HG03039 (cell line): ENCODE measurements at regions not wholly inside any gene's neighbourhood (a gene's known extent, or its start where the extent isn't known, plus 50 kb on each side); places are given as distances from the start of the nearest gene placed in this dataset.

ENCODE experiments used
- ATAC-seq: cut with Tn5 transposase; IDR thresholded peaks from one replicate; pipeline ENCODE4 v1.9.1; 2021; ENCODE audit warnings: mild to moderate bottlenecking, moderate library complexity; ENCODE audit not compliant: unreplicated experiment

DNA sequence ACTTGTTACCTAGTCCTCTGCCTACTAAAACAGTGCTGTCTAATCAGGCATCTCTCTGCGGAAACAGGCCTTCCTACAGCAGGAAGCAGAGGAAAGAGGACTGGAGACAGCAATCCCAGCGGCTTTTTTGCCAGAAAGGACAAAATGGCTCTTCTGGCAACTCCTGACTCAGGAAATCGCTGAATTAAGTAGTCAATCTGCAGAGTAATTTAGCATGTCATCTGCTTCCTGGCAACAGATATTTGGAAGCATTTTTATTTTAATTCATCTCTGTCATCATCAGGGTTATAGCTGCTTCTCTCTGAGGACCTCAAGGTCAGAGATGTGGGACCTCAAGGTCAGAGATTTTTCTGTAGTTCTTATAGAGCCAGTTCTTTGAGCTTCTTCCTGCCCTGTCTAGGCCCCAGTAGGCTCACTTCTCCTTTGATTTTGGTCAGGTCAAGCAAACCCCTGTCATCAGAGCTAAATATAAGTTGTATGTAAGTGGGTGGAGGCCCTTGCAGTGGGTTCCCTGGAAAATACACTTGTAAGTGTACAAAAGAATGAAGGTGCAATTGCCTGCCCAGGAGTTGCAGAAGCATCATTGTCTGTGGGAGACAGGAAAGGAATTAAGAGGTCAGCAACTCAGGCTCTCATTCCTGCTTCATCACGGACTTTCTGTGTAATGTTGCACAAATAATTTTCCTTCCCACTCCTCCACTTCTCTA is 229.4 kb downstream of the ALDH8A1 start:
- ATAC-seq: no peak

DNA sequence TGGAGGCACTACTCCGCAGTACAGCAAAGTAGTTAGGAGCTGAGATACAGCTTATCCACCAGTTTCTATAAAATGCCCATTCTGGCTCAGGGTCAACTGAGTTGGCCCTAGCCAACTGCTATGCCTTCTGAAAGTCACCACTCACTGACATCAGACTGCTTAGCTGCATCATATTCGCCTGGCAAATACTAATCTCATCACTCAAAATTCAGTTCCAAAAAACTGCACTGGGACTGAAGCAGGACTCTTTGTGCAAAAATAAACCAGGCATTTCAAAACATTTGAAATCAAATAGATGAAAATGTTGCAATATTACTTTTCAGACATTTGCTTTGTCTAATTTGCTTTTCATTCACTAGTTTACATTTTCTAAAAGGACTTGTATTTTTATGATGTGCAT is 230.0 kb downstream of the ALDH8A1 start:
- no peak for ATAC-seq

DNA sequence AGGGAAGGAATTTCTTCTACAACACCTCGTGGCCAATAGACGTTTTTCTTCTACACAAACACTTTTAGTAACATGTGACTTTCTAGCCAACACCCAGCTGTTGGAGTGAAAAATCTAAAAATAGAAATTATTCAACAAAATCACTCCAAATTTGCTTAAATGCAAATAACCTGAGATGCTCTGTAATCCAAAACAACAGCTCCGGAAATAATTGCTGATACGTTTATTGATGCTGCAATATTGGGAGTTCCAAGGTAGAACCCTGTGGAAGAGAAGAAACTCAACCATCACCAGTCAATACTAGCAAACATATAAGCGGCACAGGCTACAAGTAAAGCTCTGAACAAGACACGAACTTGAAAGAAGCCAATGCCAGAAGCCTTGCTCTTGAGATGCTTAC is 230.6 kb downstream of the ALDH8A1 start:
- no peak for ATAC-seq

DNA sequence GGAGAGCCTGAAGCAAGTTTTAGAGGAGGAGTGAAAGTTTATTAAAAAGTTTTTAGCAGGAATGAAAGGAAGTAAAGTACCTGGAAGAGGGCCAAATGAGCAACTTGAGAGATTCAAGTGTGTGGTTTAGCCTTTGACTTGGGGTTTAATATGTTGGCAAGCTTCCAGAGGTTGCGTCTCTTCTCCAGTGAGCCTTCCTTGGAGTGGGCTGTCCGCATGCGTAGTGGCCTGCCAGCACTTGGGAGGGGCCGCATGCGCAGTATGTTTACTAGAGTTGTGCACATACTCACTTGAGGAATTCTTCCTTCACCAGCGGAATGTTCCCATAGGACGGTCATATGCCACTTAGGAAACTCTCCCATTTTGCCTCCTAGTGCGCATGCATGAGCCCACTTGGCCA is 235.2 kb downstream of the ALDH8A1 start:
- no peak for ATAC-seq

DNA sequence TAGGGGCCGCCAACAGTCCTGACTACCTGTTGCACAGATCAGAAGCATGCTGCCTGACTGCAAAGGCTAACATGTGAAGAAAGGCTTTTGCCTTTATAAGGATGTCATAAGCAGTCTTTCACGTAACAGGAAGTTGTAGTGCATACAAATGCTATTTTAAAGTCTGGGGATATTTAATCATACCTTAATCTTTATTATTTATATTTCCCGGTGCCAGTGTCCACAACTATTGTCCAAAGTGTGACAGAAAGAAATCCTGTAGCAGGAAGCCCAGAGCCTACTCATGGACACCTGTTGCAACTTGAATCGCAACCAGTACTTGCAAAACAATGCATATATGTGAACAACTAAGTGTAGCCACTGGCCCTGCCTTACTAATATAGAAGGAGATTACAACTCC is 235.8 kb downstream of the ALDH8A1 start:
- no peak for ATAC-seq

DNA sequence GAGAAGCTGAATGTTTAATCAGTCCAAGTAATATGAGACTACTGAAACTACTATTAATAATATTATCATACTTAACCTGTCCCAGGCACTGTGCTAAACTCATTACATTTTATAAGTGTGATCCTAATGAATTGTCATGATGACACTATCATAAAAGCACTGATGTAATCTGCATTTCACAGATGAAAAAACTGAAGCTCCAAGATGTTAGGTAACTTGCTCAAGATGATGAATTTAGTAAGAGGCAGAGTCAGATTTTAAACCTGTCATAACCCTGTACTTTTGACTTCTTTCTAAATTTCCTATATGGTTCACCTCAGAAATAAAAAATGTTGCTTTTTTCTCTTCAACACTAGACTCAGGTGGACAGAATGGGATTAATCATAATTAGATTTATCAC is 237.6 kb downstream of the ALDH8A1 start:
- no peak for ATAC-seq

DNA sequence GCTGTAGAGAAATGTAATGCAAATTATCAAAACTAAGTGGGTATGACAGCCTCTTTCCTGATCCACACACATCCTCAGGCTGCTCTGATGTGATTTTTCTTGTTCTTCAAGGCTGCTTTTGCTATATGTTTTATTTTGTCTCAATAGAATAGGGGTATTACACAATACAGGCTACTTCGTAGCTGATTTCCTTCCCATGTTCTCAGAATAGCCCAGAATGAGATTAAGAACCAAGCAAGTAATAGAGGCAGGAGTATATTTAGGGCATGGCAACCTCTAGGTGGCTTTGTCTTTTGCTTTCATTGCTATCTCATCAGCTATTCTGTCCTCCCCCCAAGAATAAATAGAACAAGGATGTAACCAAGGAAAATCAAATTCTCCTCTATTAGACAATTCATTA is 241.8 kb downstream of the ALDH8A1 start:
- no peak for ATAC-seq

DNA sequence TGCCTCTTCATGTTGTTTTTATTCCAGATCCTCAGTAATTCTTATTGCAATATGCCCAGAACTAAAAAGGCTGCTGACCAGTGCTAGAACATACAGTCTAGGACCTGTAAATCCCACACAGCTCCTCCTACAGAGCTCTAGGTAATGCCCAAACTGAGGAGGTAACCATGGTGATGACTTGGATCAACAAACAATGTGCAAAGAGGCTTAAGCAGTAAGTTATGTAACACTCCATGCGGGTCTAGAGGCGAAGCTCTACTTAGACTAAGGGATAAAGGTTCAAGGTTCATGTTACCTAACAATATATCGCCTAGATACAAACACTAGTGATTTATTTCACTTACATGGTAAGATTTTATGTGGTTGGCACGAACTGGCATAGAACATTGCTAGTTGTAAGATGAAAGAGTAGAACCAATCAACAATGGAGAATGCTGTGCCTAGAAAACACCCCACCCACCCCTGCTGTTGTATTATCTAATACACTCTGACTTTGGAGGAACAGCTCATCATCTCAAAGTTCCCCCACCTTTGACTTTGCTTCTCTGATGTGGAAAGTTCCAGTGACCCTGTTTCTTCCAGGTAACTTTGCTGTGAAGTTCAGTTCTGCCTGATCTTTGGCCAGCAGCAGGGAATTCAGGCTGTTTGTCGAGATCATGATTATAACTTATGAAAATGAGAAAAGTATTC is 242.4 kb downstream of the ALDH8A1 start:
- ATAC-seq: no peak

DNA sequence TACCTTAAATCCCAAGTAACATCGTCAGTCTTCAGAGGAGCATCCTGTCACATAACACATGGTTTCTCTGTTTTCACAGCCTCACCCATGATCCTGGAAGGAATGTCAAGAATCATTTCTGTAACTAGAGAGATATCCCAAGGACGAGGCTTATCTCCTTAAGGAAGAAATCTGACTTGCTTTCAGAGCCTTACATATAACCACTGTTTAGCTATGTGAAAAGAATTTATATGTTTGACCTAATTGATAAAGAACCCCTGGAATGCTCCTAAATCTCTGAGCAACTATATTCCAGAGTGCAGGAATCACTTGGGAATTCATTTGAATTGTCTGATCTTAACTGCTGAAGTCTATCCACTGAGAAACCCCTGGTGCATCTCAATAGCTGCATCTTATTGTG is 243.1 kb downstream of the ALDH8A1 start:
- ATAC-seq: no peak

DNA sequence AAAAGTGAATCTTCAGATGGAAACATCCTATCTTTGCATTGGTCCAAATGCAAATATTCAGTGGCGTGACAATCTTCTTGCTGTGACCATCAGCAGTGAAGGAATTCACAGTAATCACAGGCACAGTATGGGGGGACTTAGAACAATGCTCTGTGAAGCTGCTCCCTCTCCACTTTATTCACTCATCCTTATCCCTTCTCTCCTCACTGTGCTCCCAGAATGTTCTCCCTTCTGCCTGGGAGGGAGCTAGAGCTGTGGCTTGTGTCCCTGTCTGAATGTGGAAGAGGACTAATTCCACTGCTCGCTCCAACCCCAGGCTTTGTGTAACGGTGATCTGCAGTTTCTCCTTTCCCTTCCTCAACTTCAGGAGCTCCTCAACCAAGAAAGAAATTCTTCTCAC is 243.7 kb downstream of the ALDH8A1 start:
- no peak for ATAC-seq

DNA sequence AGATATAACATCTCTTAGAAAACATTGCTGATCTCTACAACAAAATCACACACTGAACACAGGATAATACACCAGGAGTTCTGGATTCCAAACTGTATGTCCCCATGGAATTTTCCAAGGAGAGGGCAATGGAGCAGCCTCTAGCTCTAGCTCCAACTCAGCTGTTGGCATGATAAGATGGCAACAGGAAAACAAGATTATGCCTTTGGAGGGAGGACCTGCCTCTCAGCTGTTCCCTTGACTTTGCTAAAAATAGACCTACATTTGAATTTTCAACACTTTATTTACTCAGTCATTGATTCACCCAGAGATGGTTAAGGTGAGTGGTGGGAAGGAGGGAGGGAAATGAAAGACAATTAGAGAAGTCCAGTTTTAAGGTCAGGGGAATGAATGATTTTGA is 246.7 kb downstream of the ALDH8A1 start:
- no peak for ATAC-seq

DNA sequence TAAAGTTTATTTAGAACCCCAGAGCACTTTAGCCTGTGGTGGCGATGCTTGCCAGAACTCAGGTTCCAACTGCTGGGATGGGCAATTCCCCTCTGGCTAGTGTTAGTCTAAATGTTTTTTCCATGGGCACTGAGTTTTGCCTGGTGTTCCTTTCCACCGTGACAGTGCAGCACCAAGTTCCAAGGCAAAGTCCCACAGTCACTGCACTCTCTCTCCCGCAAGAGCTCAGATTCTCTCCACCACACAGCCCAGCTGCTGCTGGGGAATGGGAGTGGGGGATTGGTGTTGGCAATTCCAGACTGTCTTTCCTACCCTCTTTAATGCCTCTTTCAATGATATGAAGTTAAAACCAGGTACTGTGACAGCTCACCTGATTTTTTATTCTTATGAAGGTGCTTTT is 247.6 kb downstream of the ALDH8A1 start:
- no peak for ATAC-seq

DNA sequence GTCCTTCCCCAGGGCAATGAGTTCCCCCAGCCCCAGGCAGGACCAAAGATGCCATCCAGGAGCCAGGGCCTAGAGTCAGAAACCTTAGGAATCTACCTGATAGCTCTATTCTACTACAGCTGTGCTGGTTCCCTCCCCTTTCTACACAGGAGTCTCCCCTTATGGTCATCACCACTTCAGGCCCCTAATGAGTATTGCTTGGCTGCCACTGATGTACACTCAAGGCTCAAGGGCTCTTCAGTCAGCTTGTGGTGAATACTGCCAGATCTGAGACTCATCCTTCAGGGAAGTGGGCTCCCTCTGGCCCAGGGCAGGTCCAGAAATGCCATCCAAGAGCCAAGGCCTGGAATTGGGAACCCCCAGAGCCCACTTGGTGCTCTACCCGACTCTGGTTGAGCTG is 248.6 kb downstream of the ALDH8A1 start:
- ATAC-seq: no peak

DNA sequence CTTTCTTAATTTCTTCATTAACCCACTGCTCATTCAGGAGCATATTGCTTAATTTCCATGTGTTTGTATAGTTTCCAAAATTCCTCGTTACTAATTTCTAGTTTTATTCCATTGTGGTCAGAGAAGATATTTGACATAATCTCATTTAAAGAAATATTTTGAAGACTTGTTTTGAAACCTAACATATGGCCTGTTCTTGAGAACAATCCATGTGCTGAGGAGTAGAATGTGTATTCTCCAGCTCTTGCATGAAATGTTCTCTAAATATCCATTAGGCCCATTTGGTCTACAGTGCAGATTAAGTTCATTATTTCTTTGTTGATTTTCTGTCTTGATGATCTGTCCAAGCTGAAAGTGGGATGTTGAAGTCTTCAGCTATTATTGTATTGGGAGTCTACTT is 251.7 kb downstream of the ALDH8A1 start:
- no peak for ATAC-seq

DNA sequence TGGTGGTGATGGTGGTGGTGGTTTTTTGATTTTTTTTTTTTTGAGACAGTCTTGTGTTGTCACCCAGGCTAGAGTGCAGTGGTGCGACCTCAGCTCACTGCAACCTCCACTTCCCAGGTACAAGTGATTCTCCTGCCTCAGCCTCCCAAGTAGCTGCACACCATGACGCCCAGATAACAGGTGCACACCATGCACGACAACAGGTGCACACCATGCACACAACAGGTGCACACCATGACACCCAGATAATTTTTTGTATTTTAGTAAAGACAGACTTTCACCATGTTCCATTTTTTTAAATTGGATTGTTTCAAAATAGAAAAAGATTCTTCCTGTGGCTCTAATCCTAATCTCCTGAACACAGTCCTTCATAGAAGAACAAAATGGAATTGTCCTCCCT is 257.9 kb downstream of the ALDH8A1 start:
- ATAC-seq: no peak

DNA sequence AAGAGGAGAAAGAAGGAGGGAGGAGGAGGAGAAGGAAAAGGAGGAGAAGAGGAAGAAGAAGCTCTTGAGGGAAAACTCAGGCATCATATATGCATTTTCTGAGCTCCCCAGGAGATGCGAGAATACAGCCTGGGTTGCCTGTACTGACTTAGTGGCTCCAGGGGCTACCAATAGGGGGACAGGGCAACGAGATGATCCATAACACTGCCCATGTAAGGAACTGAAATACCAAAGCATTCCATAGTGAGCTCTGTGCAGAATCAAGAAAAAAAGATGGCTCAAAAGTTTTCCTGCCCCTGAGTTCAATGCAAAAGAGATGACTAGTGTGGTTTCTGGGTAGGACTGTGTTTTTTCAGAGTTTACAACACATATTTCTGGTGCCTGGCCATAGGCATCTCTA is 258.7 kb downstream of the ALDH8A1 start:
- no peak for ATAC-seq

DNA sequence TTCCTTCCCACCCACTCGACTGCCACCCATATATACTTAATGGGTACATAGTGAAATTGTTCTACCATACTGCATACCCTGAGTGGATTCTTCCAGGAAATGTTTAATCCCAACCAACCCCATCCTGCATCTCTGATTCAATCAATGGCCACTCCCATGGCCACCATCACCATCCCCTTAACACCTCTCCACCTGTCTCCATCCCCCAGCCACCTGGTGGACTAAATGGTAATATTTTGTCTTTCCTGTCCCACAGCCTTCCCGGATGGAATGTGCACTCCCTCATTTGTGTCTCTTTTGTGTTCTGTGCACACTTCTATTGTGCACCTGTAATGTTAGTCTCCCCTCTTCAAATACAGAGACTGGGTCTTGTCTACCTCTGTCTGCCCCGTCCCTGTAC is 259.9 kb downstream of the ALDH8A1 start:
- ATAC-seq: no peak

DNA sequence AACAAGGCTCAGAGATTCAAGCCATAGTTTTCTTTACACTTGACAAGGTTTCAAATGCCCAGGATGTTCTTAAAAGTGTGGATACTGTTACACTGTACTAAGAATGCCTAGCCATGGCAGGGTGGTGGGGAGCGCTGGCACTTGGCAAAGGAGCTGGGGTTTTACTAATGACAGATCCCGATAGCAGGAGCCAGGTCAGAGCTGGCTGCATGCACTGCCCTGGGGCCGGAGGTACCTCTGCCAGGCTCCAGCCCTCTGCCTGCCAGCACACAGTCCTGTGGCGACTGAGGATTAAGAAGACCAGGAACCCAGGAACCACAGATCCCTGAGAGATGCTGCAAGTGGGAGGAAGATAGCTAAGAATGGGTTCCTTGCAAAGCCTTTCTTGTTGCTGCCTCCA is 260.3 kb downstream of the ALDH8A1 start:
- ATAC-seq: no peak

DNA sequence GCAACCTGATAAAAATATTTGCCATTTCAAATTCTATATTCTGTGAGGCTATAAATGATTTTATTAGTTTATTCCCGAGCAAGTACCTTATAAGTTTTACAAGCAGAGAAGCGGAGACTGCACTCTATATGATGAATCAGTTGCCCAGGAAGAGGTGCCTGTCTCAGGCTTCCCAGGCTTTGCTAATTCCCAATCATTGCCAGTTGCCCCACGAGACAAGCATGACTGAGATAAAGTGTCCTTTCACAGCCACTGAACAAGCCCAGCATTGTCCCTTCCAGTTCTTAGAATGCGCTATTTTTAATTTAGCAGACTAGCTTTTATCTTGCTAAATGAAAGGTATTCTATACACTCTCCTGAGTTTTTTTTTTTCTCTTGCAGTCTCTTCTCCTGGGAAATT is 260.7 kb downstream of the ALDH8A1 start:
- ATAC-seq: no peak

DNA sequence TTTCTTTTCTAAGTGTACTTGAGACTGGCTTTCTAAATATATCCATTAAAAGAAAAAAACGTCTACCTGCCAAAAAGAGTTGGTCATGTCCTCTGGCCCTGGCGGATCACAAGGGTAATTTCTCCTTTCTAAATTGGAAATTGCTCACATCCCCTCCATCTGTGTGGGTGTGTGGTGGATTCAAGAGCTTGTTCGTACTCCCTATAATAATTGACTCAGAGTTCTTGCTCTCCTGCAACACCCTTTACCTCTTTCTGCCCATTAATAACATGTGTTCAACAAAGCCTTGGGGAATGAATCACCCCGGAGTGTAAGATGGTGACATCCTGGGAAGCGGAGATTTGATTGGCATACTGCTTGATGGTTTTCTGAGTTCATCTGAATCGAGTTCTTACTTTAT is 263.8 kb downstream of the ALDH8A1 start:
- no peak for ATAC-seq

DNA sequence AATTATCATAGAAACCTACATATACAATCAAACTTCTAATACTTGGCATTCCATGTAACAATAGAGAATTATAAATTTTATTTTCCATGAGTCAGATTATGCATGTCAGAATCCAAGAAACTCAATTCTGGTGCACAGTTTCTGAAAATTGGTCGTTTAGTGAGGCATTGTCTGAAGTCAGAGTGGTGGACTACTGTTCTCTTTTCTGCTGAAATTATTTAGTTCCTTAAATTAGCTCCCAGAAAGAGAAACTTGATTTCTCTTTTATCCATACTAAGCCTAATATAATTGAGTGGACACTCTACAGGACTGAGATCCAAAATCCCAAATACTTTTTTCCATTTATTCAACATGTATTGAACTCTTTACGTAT is 265.5 kb downstream of the ALDH8A1 start:
- no peak for ATAC-seq

DNA sequence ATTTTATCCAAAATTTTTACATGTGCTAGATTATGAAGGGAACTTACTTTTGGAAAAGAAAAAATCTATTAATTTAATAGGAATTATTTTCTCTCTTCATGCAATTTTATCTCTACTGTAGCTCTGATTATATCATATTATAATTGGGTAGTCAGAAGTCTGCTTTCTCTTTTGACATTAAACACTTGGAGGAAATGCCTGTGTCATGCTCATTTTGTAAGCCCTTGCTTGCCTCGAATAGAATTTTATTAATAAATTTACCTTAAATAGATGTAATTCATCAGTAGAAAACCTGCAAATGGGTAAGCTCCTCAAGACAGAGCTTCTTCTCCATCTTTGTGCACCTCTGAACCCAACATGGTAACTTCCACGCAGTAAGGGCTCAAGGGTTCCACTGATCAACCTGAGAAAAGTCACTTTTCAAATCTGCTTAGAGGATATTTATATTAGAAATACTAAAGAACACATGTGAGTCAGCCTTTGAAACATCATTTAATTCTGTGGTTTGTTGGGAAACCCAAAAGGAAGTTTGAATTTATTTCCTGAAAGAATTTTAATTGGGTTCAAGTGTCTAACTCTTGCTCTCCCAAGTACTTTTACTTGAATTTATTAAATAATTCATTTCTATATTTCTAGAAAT is 266.0 kb downstream of the ALDH8A1 start:
- no peak for ATAC-seq
